MM.1S (cell line): ENCODE measurements at regions not wholly inside any gene's neighbourhood (a gene's known extent, or its start where the extent isn't known, plus 50 kb on each side); places are given as distances from the start of the nearest gene placed in this dataset.
"Not testable (repeated sequence)": the region's sequence is repeated elsewhere in the genome, so short reads cannot be mapped to it uniquely, and the experiment has no call there.

ENCODE experiments used
- CTCF ChIP-seq: fragments of 300-600 bp; sonication (generic); IDR thresholded peaks from 2 replicates; pipeline ENCODE4 v1.5.1; 2016; ENCODE audit warnings: antibody characterized with exemption, low read length, mixed read lengths
- EZH2 ChIP-seq: fragments of 300-600 bp; sonication (generic); optimal IDR thresholded peaks from 2 replicates; pipeline ENCODE3; 2017; ENCODE audit warnings: low read depth, mild to moderate bottlenecking, antibody characterized with exemption, low read length, mixed read lengths

- not testable (repeated sequence) for TF ChIP-seq CTCF, EZH2
Observed at GRCh38 chr14:106340658-106341057, 814.3 kb downstream of the TMEM121 start.
